Fibroblast of lung (primary cell): ENCODE measurements at regions not wholly inside any gene's neighbourhood (a gene's known extent, or its start where the extent isn't known, plus 50 kb on each side); places are given as distances from the start of the nearest gene placed in this dataset.

ENCODE experiments used
- CTCF ChIP-seq, 2 donors: IDR thresholded peaks in 1 of 2; conservative IDR thresholded peaks in 1 of 2; 1 replicate in 1 of 2; 2 replicates in 1 of 2; pipeline ENCODE4 v1.5.1; 2011 to 2012; ENCODE audit warnings: low read length in 2 of 2, control low read depth in 1 of 2, inconsistent platforms in 1 of 2, low read depth in 1 of 2, mild to moderate bottlenecking in 1 of 2
- EZH2 ChIP-seq: IDR thresholded peaks from 2 replicates; pipeline ENCODE4 v1.5.1; 2012; ENCODE audit warnings: low read length, control low read depth, mild to moderate bottlenecking; ENCODE audit errors: missing control alignments

- no peak for TF ChIP-seq CTCF (conservative IDR thresholded peaks at IDR 0.05 in 1 of 2, IDR thresholded peaks at IDR 0.05 in 1 of 2; ENCODE audit: low read depth in 1 of 2, low read length in 2 of 2)
- TF ChIP-seq EZH2, result no peak
Measured at GRCh38 chr3:152756807-152757206, 78.1 kb upstream of the P2RY1 start.
